Fibroblast of lung (primary cell): ENCODE measurements at regions not wholly inside any gene's neighbourhood (a gene's known extent, or its start where the extent isn't known, plus 50 kb on each side); places are given as distances from the start of the nearest gene placed in this dataset.

Experiments
- CTCF ChIP-seq, 2 donors: IDR thresholded peaks in 1 of 2; conservative IDR thresholded peaks in 1 of 2; 1 replicate in 1 of 2; 2 replicates in 1 of 2; pipeline ENCODE4 v1.5.1; 2011 to 2012; ENCODE audit warnings: low read length in 2 of 2, control low read depth in 1 of 2, inconsistent platforms in 1 of 2, low read depth in 1 of 2, mild to moderate bottlenecking in 1 of 2
- EZH2 ChIP-seq: IDR thresholded peaks from 2 replicates; pipeline ENCODE4 v1.5.1; 2012; ENCODE audit warnings: low read length, control low read depth, mild to moderate bottlenecking; ENCODE audit errors: missing control alignments

DNA sequence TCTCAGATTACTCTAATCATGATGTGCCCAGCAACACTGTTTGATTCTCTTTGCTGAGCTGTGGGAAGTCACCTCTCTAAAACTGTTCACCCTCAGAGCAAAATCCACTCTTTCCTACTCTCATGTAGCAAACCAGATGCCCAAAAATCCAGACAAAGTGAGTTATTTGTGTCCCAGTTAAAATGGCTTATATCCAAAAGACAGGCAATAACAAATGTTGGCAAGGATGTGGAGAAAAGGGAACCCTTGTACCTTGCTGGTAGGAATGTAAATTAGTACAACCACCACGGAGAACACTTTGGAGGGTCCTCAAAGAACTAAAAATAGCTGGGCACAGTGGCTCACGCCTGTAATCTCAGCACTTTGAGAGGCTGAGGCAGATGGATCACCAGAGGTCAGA, 384.0 kb downstream of the HHIPL2 start:
- TF ChIP-seq CTCF (conservative IDR thresholded peaks at IDR 0.05 in 1 of 2, IDR thresholded peaks at IDR 0.05 in 1 of 2; ENCODE audit: low read depth in 1 of 2, low read length in 2 of 2) = no peak
- TF ChIP-seq EZH2 = no peak
